Fibroblast of lung (primary cell): ENCODE measurements at regions not wholly inside any gene's neighbourhood (a gene's known extent, or its start where the extent isn't known, plus 50 kb on each side); places are given as distances from the start of the nearest gene placed in this dataset.

ENCODE experiments used
- CTCF ChIP-seq, 2 donors: IDR thresholded peaks in 1 of 2; conservative IDR thresholded peaks in 1 of 2; 1 replicate in 1 of 2; 2 replicates in 1 of 2; pipeline ENCODE4 v1.5.1; 2011 to 2012; ENCODE audit warnings: low read length in 2 of 2, control low read depth in 1 of 2, inconsistent platforms in 1 of 2, low read depth in 1 of 2, mild to moderate bottlenecking in 1 of 2
- EZH2 ChIP-seq: IDR thresholded peaks from 2 replicates; pipeline ENCODE4 v1.5.1; 2012; ENCODE audit warnings: low read length, control low read depth, mild to moderate bottlenecking; ENCODE audit errors: missing control alignments

GRCh38 chr5:68862560-68862959 lies 231.3 kb upstream of the SLC30A5 start:
- TF ChIP-seq EZH2 (no peak), CTCF (conservative IDR thresholded peaks at IDR 0.05 in 1 of 2, IDR thresholded peaks at IDR 0.05 in 1 of 2; ENCODE audit: low read depth in 1 of 2, low read length in 2 of 2) (no peak)
